Stimulated activated CD8-positive, alpha-beta memory T cell treated with anti-CD3 and anti-CD28 coated beads, Interleukin-15, amount 100 ng/mL, for 24 hours (primary cell): ENCODE measurements at regions not wholly inside any gene's neighbourhood (a gene's known extent, or its start where the extent isn't known, plus 50 kb on each side); places are given as distances from the start of the nearest gene placed in this dataset.

Source experiments
- DNase-seq: peaks from one replicate; pipeline ENCODE4 v3.0.0-alpha.2; 2020; ENCODE audit warnings: low read depth

GRCh38 chr3:25292595-25292994, 135.5 kb upstream of the RARB start:
- no peak for DNase-seq

DNA sequence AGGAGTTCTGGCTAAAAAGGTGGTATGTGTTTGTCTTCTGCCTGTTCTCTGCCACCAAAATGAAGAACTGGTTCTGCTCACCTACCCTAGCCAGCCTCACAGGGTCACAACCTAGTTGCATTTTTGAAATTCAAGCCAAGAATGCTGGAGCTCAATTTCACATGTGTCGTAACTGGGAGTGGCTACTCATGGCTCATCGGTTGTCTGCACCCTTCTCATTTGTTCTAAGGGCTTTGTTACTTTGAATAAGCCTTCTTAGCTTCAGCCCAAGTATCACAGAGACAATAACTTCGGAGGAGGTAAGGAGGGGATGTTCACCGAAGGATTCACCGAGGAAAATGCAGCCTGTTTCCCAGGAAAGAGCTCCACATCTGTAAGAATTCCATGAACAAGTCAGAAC, 134.3 kb upstream of the RARB start:
- DNase-seq = no peak

GRCh38 chr3:25294169-25294805, 133.8 kb upstream of the RARB start:
- DNase-seq = no peak

DNA sequence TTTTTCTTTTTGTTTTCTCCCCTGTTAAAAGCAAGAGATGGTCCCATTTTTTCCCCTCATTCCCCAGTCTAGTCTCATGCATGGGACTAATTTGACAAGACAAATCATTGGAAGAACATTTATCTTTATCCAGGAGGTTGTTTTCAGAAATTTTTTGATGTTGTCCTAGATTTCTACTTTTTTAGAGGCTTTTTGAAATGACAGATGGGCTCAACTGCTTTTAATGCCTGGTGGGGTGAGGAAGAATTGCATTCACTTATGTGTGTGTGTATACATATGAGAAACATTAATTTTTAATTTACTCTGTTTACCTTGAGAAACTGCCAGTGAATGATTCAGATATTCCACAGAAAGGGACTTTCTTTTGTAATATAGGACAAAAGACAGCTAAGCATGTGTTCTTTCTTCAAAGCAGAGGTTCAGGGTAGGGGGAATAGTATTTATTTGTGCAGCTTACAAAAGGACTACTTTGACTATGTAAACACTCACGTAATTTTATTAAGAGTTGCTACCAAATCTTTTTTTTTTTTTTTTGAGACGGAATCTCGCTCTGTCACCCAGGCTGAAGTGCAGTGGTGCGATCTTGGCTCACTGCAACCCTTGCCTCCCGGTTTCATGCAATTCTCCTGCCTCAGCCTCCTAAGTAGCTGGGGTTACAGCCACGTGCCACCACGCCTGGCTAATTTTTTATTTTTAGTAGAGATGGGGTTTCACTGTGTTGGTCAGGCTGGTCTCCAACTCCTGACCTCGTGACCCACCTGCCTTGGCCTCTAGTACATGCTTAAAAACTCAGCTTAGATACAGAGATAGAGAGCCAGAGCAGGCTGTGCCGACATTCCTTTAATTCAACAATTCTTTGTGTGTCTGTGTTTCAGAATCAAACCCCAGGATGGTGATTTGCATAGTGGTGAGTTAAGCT, 130.1 kb upstream of the RARB start:
- no peak for DNase-seq

DNA sequence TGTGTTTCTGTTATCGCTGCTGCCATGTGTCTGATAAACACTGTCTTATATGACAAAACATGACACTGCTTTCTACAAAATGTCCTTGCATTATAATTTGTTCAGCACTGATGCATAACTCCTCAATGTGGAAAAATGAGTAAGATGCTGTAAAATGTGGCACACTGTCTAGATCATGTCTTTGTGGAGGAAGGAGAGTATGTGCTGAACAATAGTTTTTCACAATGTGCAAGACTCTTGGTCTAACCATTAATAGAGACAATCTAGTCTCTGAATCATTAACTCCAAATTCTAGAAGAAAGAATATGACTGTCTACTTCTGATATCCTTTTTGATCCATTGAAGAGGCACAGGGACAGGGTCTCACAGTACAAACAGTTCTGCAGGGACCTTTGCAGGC, 127.9 kb upstream of the RARB start:
- no peak for DNase-seq

- DNase-seq = no peak
These were observed 123.1 kb upstream of the RARB start for GRCh38 chr3:25304916-25305315.

GRCh38 chr3:25306066-25306465, 122.0 kb upstream of the RARB start:
- DNase-seq = no peak

DNA sequence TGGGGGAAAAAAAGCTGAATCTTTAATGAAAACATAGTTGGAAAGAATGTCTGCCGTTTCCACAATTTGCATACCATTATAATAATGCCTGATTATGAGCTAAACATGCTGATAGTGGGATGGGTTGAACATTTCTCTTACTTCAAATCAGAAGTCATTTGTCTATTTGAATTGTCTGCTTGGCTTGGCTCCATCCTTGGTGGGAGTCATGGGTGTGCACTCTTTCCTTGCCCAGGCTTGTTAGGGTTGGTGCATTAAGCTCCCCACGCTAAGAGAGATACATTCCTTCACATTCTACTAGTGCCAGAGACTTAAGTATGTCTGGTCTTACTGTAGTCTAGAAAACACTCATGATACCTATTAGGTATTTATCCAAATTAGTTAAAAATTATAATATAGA, 121.4 kb upstream of the RARB start:
- DNase-seq = no peak

GRCh38 chr3:25313286-25313685, 114.8 kb upstream of the RARB start:
- DNase-seq = no peak

GRCh38 chr3:25324954-25325655, 103.0 kb upstream of the RARB start:
- no peak for DNase-seq

DNA sequence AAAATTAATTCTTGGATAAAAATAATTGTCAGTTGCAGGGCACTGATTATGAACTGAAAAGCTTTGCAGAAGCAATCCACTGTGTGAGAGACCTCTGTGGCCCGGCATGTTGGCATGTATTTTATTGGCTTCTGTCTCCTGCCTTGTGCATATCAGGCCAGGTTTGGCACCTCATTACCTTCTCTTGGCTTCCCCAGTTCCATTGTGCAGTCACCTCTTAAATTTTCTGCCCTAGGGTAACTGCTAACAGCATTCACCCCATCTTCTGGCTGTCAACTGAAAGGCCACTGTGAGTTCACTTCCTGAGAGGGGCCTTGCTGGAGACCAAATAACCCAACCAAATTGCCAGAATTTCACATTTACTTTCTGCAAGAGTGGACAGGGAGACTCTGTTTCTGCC, 92.7 kb upstream of the RARB start:
- DNase-seq = no peak

GRCh38 chr3:25338158-25338725, 89.8 kb upstream of the RARB start:
- no peak for DNase-seq

- no peak for DNase-seq
These were observed 88.8 kb upstream of the RARB start for GRCh38 chr3:25339225-25339624.

DNA sequence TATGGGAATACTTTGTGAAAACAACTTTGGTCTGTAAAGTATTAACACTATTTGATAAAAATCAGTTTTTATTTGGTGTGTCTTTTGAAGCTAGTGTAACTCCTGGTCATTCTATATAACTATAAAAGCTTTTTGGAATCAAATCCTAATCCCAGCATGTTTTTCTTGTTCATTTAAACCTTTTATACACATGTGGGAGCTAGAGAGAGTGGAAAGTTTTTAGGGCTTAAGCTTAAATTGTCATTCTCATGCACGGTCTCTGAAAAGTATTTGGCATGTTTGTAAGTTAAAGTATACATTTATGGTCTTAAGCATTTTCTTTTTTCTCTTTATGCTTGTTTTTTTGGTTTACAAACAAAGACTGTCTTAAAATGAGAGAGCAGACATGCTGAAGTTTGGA, 83.4 kb upstream of the RARB start:
- no peak for DNase-seq

DNA sequence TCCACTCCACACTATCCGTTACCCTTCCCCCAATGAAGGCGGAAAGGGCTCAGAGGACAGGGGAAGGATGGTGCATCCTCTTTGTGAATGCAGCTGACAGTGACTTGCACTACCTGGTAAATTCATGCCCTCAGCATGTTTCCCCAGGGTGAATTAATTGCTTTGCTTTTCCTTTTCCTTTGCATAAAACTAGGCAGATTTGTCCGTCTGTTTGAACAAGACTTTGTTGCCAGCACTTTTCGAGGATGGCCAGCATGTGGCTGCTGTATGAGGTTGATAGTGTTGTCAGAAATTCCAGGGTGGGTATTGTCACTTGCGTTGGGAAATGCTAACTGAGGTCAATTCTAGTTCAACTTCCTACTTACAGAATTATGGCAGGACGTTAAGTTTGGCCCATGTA, 79.0 kb upstream of the RARB start:
- no peak for DNase-seq

GRCh38 chr3:25349828-25350724, 78.0 kb upstream of the RARB start:
- no peak for DNase-seq

DNA sequence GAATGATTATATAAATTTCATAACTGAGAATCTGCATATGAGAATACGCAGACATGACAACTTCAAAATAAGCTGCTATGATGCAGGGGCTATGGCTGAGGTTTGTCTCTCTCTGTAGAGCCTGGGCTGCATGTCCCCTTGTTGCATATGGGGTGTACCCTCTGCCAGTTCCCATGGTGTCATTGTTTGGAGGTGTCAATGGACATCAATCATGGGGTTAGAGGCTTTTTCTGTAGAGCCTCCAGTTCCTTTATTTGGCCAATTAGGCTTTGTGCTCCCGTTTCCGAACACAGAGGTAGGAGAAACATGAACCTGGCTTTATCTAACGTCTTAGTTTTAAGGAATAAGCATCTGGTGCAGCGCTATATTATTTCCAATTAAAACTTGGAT, 77.3 kb upstream of the RARB start:
- DNase-seq = no peak

DNA sequence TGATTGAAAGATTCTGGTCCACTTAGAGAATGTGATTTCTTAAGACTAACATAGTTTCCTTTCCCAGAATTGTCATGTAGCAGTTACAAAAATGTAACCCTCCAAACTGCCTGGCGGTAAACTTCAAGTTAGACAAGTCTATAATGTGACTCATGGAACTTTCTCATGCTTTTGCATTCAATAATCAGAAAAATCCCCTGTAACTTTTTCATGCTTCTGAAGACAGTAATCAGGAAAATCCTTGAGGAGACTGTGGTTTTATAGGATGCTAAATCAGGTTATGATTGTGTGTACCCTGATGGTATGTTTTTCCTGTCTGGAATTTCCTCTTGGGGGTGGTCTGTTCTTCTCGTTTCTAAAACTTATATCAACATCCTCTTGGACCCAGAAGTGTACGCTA, 74.0 kb upstream of the RARB start:
- no peak for DNase-seq

- no peak for DNase-seq
These were observed 72.8 kb upstream of the RARB start for GRCh38 chr3:25355034-25355885.

- no peak for DNase-seq
These were observed 72.1 kb upstream of the RARB start for GRCh38 chr3:25355998-25356397.

DNA sequence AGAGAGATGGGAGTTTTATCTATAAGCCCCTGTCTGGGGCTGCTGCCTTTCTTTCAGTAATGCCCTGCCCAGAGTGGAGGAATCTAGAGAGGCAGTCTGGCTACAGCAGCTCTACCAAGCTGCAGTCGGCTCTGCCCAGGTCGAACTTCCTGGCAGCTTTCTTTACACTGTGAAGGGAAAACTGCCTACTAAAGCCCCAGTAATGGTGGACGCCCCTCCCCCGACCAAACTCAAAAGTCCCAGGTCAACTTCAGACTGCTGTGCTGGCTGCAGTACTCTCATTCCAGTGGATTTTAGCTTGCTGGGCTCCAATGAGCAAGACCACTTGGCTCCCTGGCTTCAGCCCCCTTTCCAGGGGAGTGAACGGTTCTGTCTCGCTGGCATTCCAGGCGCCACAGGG, 65.9 kb upstream of the RARB start:
- no peak for DNase-seq
